ENCODE measurements at regions not wholly inside any gene's neighbourhood (a gene's known extent, or its start where the extent isn't known, plus 50 kb on each side); places are given as distances from the start of the nearest gene placed in this dataset.

DNA sequence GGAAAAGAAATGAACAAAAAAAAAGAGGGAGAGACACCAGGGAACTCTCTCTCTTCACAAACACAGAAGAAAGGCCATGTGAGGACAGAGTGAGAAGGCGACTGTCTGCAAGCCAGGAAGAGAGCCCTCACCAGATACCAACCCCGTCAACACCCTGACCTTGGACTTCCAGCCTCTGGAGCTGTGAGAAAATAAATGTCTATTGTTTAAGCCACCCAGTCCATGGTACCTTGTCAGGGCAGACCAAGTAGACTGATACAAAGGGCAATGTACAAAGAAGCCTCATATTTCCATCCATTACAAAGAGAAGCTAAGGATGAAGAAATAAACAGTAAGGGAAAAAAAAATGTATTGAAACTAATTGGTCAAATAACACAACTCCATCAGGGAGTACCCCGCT lies 146.6 kb downstream of the ZNF281 start:
- TF ChIP-seq EZH2 (IDR thresholded peaks at IDR 0.05; ENCODE audit: insufficient read depth, poor library complexity, severe bottlenecking) (no peak), EZH2phosphoT487 (IDR thresholded peaks at IDR 0.05; ENCODE audit: insufficient read depth, low read depth) (no peak)
